ENCODE measurements at regions not wholly inside any gene's neighbourhood (a gene's known extent, or its start where the extent isn't known, plus 50 kb on each side); places are given as distances from the start of the nearest gene placed in this dataset.

DNA sequence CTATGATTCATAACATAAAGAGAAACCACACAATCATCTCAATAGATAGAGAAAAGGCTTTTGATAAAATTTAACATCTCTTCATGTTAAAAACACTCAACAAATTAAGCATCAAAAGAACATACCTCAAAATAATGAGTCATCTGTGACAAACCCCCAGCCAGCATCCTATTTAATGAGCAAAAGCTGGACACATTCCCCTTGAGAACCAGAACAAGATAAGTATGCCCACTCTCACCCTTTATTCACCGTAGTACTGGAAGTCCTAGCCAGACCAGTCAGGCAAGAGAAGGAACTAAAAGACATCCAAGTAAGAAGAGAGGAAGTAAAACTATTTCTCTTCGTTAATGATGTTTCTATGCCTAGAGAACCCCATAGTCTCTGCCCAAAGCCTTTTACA lies 507.2 kb downstream of the PABPC4L start:
- no peaks in the 10 kb centered on the region for H3K4me1 ChIP-seq
- no peak for DNase-seq
- TF ChIP-seq POLR2A (IDR thresholded peaks at IDR 0.05) (no peak), POLR2AphosphoS5 (IDR thresholded peaks at IDR 0.05) (no peak), CTCF (IDR thresholded peaks at IDR 0.05) (no peak), EP300 (IDR thresholded peaks at IDR 0.05) (no peak)
- no peak overlapping the region for H3K27ac ChIP-seq
- no peaks in the 10 kb centered on the region for H3K36me3 ChIP-seq
- peaks cover 0 to 7% (median 3%) of the 10 kb centered on the region in 4 donors for H3K9me3 ChIP-seq
- no peaks in the 10 kb centered on the region for H3K27me3 ChIP-seq
- WGBS, 5 donors: 70 to 76% (median 72%) methylated on average over 2 of the region's 2 CpGs
- intact Hi-C loops (cut with DNase I; ENCODE audit: low total_unique reads): no loop called here
- no peak overlapping the region for H3K4me3 ChIP-seq

DNA sequence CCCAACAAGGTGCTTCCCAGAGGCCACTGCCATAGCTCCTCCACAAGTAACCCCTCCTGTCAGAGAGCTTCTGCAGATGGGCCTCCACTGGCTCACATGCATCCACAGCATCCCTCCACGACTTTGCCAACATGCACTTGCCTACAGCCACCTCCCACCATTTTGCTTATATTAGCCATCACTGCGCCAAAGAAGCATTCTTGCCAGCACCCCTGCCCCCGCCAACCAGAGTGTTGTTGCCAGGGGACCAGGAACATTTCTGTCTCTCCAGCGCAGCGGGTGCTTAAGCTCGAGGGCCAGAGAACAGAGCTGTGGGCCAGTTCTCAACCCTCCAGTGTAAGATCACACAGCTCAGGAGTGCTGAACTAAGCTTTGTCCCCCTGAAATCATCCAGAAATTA lies 517.6 kb downstream of the PABPC4L start:
- 75 to 87% (median 82%) methylated on average over 6 of the region's 6 CpGs for WGBS, 5 donors
- Histone ChIP-seq H3K9me3 (peaks cover 0 to 27% (median 6%) of the 10 kb centered on the region in 4 donors), H3K36me3 (no peaks in the 10 kb centered on the region), H3K27me3 (no peaks in the 10 kb centered on the region), H3K4me1 (no peaks in the 10 kb centered on the region), H3K4me3 (no peak overlapping the region), H3K27ac (no peak overlapping the region)
- TF ChIP-seq POLR2A (IDR thresholded peaks at IDR 0.05) (no peak), EP300 (IDR thresholded peaks at IDR 0.05) (no peak), POLR2AphosphoS5 (IDR thresholded peaks at IDR 0.05) (no peak), CTCF (IDR thresholded peaks at IDR 0.05) (no peak)
- no peak for DNase-seq
- intact Hi-C loops (cut with DNase I; ENCODE audit: low total_unique reads): no loop called here

DNA sequence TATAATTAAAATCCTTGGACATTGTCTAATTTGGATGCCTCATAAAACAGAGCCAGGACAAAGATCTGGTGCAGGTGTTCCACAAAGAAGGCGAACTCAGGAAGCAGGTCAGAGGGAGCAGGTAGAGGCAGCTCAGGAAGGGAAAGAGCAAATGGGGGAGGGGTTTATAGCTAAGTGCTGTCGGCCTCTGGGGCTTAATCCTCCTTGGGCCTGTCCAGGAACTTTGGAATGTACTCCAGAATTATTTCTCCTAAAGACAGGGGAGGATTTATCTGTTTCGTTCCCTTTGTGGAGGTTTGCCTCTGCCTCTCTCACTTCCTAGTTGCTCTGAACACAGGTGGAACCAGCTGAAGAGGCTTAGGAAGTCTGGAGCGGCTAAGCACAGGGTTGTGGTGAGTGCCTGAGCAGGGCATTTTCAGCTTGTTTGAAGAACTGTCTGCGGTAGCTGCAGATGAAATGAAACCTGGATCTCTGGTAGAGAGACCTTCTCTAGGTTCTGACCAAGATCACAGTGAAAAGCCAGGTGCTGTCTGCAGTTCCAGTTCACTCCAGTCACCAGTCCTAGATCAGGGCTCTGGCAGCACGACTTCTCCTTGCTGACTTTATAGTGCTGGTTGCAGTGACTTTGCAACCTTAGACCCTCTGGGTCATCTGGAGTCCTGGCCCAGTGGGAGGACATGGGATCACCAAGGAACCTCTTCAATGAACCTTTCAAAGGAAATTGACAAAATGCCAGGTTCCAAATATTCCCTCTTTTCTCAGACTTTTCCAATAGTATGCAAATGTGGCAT lies 519.2 kb downstream of the PCDH10 start:
- Histone ChIP-seq H3K36me3 (no peaks in the 10 kb centered on the region), H3K27ac (no peak overlapping the region), H3K9me3 (no peaks in the 10 kb centered on the region), H3K4me1 (no peaks in the 10 kb centered on the region), H3K4me3 (no peak overlapping the region), H3K27me3 (no peaks in the 10 kb centered on the region)
- TF ChIP-seq EP300 (IDR thresholded peaks at IDR 0.05) (no peak), POLR2AphosphoS5 (IDR thresholded peaks at IDR 0.05) (no peak), CTCF (IDR thresholded peaks at IDR 0.05) (no peak), POLR2A (IDR thresholded peaks at IDR 0.05) (no peak)
- peak in 1 of 2 donors; percentile 5 for DNase-seq
- whole genome bisulfite sequencing, 5 donors: 34 to 48% (median 36%) methylated on average over 6 of the region's 6 CpGs
- intact Hi-C loops (cut with DNase I; ENCODE audit: low total_unique reads): no loop called here

DNA sequence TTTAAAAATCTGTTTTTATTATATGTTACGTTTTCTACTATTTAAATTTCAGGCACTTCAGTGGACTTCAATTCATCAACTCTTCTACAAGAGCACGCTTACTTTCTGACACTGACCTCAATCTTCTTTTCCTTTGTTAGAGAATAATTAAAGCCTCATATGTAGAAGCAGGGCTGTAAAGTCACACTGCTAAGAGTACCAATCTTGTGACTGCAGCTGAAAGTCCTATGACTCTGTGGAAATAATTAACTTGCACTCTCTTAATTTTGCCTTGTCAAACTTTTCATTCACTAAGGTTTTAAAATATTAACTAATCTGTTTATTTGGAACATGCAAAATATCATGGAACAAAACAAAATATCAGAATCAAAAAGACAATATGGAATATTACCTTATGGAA lies 498.1 kb downstream of the PCDH10 start:
- intact Hi-C loops (cut with DNase I; ENCODE audit: low total_unique reads): no loop called here
- Histone ChIP-seq H3K4me1 (no peaks in the 10 kb centered on the region), H3K27ac (no peak overlapping the region), H3K27me3 (no peaks in the 10 kb centered on the region), H3K4me3 (no peak overlapping the region), H3K36me3 (no peaks in the 10 kb centered on the region), H3K9me3 (no peaks in the 10 kb centered on the region)
- WGBS, 5 donors: 38 to 64% (median 54%) methylated on average over 2 of the region's 2 CpGs
- no peak for DNase-seq
- no peak for TF ChIP-seq POLR2A (IDR thresholded peaks at IDR 0.05)
- no peak for TF ChIP-seq POLR2AphosphoS5 (IDR thresholded peaks at IDR 0.05)
- TF ChIP-seq CTCF (IDR thresholded peaks at IDR 0.05): no peak
- no peak for TF ChIP-seq EP300 (IDR thresholded peaks at IDR 0.05)
